Adrenal gland (tissue), 5 donors: ENCODE measurements at regions not wholly inside any gene's neighbourhood (a gene's known extent, or its start where the extent isn't known, plus 50 kb on each side); places are given as distances from the start of the nearest gene placed in this dataset.

Experiments
- CTCF ChIP-seq, 6 experiments: fragments of 450-650 bp in 4 of 6; fragments of 200-600 bp in 2 of 6; sonication (generic) in 1 of 6; IDR thresholded peaks; 1 replicate in 5 of 6; 2 replicates in 1 of 6; pipeline versions ENCODE4 v1.5.1 to v1.8.0; 2016 to 2021; ENCODE audit warnings: antibody characterized with exemption in 6 of 6, mild to moderate bottlenecking in 2 of 6, moderate library complexity in 1 of 6
- POLR2A ChIP-seq, 2 donors: fragments of 450-650 bp; IDR thresholded peaks; one replicate each; pipeline ENCODE4 v1.6.1; 2017; ENCODE audit warnings: antibody characterized with exemption in 2 of 2, mild to moderate bottlenecking in 2 of 2, moderate library complexity in 1 of 2
- donor health status: DM: no; HTN: no; CAD: no.

- TF ChIP-seq CTCF (IDR thresholded peaks at IDR 0.05) (no peak), POLR2A (IDR thresholded peaks at IDR 0.05) (no peak)
Measured at GRCh38 chr9:6098431-6098830, 83.0 kb upstream of the RANBP6 start.
